ENCODE measurements at regions not wholly inside any gene's neighbourhood (a gene's known extent, or its start where the extent isn't known, plus 50 kb on each side); places are given as distances from the start of the nearest gene placed in this dataset.
"Not testable (repeated sequence)": the region's sequence is repeated elsewhere in the genome, so short reads cannot be mapped to it uniquely, and the experiment has no call there.

- no peak for TF ChIP-seq EZH2phosphoT487 (IDR thresholded peaks at IDR 0.05; ENCODE audit: low read depth)
- TF ChIP-seq CTCF (IDR thresholded peaks at IDR 0.05; ENCODE audit: low read depth, low read length), result no peak
- Histone ChIP-seq H3K27me3 (ENCODE audit: low read depth, low read length) (no peaks in the 10 kb centered on the region), H3K4me1 (ENCODE audit: low read length) (peaks cover 5% of the 10 kb centered on the region; the same call in 1 of the 2 replicates), H3K4me3 (ENCODE audit: low read length) (no peak overlapping the region), H3K9me3 (ENCODE audit: insufficient read depth, low read length) (no peaks in the 10 kb centered on the region), H3K4me2 (ENCODE audit: low read length) (no peak overlapping the region), H3K9ac (ENCODE audit: low read length) (no peak overlapping the region), H3K36me3 (replicated peaks; ENCODE audit: low read depth, low read length) (no peaks in the 10 kb centered on the region), H3K27ac (ENCODE audit: low read length) (no peak overlapping the region), H4K20me1 (ENCODE audit: insufficient read depth, low read length) (no peaks in the 10 kb centered on the region), H2AFZ (ENCODE audit: low read depth, low read length) (no peak overlapping the region), H3K79me2 (ENCODE audit: low read length) (no peaks in the 10 kb centered on the region)
Measured at GRCh38 chr6:62982951-62983350, 228.3 kb upstream of the FKBP1C start.

GRCh38 chr6:62991696-62992095 is 219.6 kb upstream of the FKBP1C start:
- H3K4me1 ChIP-seq (ENCODE audit: low read length); H4K20me1 ChIP-seq (ENCODE audit: insufficient read depth, low read length); H3K9me3 ChIP-seq (ENCODE audit: insufficient read depth, low read length); H3K27me3 ChIP-seq (ENCODE audit: low read depth, low read length); H3K79me2 ChIP-seq (ENCODE audit: low read length); H3K9ac ChIP-seq (ENCODE audit: low read length); H3K4me3 ChIP-seq (ENCODE audit: low read length); H2AFZ ChIP-seq (ENCODE audit: low read depth, low read length); H3K27ac ChIP-seq (ENCODE audit: low read length); H3K4me2 ChIP-seq (ENCODE audit: low read length); H3K36me3 ChIP-seq (replicated peaks; ENCODE audit: low read depth, low read length): not testable (repeated sequence)

GRCh38 chr6:62993951-62994350 is 217.3 kb upstream of the FKBP1C start:
- Histone ChIP-seq H3K36me3 (replicated peaks; ENCODE audit: low read depth, low read length) (no peaks in the 10 kb centered on the region), H3K9ac (ENCODE audit: low read length) (no peak overlapping the region), H3K4me3 (ENCODE audit: low read length) (no peak overlapping the region), H3K27ac (ENCODE audit: low read length) (no peak overlapping the region), H3K9me3 (ENCODE audit: insufficient read depth, low read length) (no peaks in the 10 kb centered on the region), H2AFZ (ENCODE audit: low read depth, low read length) (no peak overlapping the region), H3K79me2 (ENCODE audit: low read length) (no peaks in the 10 kb centered on the region), H3K4me1 (ENCODE audit: low read length) (no peaks in the 10 kb centered on the region), H3K4me2 (ENCODE audit: low read length) (no peak overlapping the region), H4K20me1 (ENCODE audit: insufficient read depth, low read length) (no peaks in the 10 kb centered on the region), H3K27me3 (ENCODE audit: low read depth, low read length) (no peaks in the 10 kb centered on the region)
- no peak for TF ChIP-seq EZH2phosphoT487 (IDR thresholded peaks at IDR 0.05; ENCODE audit: low read depth)
- no peak for TF ChIP-seq CTCF (IDR thresholded peaks at IDR 0.05; ENCODE audit: low read depth, low read length)

GRCh38 chr6:62998022-62998421 is 213.2 kb upstream of the FKBP1C start:
- H3K4me1 ChIP-seq (ENCODE audit: low read length), result no peaks in the 10 kb centered on the region
- no peaks in the 10 kb centered on the region for H3K79me2 ChIP-seq (ENCODE audit: low read length)
- H4K20me1 ChIP-seq (ENCODE audit: insufficient read depth, low read length), result no peaks in the 10 kb centered on the region
- no peak overlapping the region for H3K9ac ChIP-seq (ENCODE audit: low read length)
- H3K4me2 ChIP-seq (ENCODE audit: low read length), result no peak overlapping the region
- TF ChIP-seq EZH2phosphoT487 (IDR thresholded peaks at IDR 0.05; ENCODE audit: low read depth) (no peak), CTCF (IDR thresholded peaks at IDR 0.05; ENCODE audit: low read depth, low read length) (no peak)
- no peak overlapping the region for H3K27ac ChIP-seq (ENCODE audit: low read length)
- no peaks in the 10 kb centered on the region for H3K27me3 ChIP-seq (ENCODE audit: low read depth, low read length)
- no peak overlapping the region for H2AFZ ChIP-seq (ENCODE audit: low read depth, low read length)
- no peak overlapping the region for H3K4me3 ChIP-seq (ENCODE audit: low read length)
- no peaks in the 10 kb centered on the region for H3K9me3 ChIP-seq (ENCODE audit: insufficient read depth, low read length)
- no peaks in the 10 kb centered on the region for H3K36me3 ChIP-seq (replicated peaks; ENCODE audit: low read depth, low read length)

- H3K79me2 ChIP-seq (ENCODE audit: low read length); H3K9ac ChIP-seq (ENCODE audit: low read length); H3K4me1 ChIP-seq (ENCODE audit: low read length); H3K36me3 ChIP-seq (replicated peaks; ENCODE audit: low read depth, low read length); H3K4me3 ChIP-seq (ENCODE audit: low read length); H4K20me1 ChIP-seq (ENCODE audit: insufficient read depth, low read length); H3K9me3 ChIP-seq (ENCODE audit: insufficient read depth, low read length); H3K27ac ChIP-seq (ENCODE audit: low read length); H3K27me3 ChIP-seq (ENCODE audit: low read depth, low read length); H2AFZ ChIP-seq (ENCODE audit: low read depth, low read length); H3K4me2 ChIP-seq (ENCODE audit: low read length): not testable (repeated sequence)
Measured at GRCh38 chr6:62999242-62999641, 212.0 kb upstream of the FKBP1C start.

All from OCI-LY3 (cell line).